Smooth muscle cell (in vitro differentiated cells): ENCODE measurements at regions not wholly inside any gene's neighbourhood (a gene's known extent, or its start where the extent isn't known, plus 50 kb on each side); places are given as distances from the start of the nearest gene placed in this dataset.

Experiments
- DNase-seq: peaks from one replicate; lab custom pipeline; 2025; ENCODE audit not compliant: unreplicated experiment; lab: John Stamatoyannopoulos, UW
- H2AFZ ChIP-seq: fragments of 200-600 bp; sonication (generic); 2 replicates; pipeline ENCODE4 v1.6.0; 2016; ENCODE audit warnings: antibody characterized with exemption, low read depth, mild to moderate bottlenecking
- H3F3A ChIP-seq: fragments of 200-600 bp; sonication (generic); 2 replicates; pipeline ENCODE4 v1.6.0; 2017; ENCODE audit warnings: antibody characterized with exemption, low read depth
- H3K27ac ChIP-seq: fragments of 200-600 bp; sonication (generic); 2 replicates; pipeline ENCODE4 v1.5.1; 2016; ENCODE audit warnings: low read depth, mild to moderate bottlenecking
- H3K27me3 ChIP-seq: fragments of 200-600 bp; sonication (generic); 2 replicates; pipeline ENCODE4 v1.6.1; 2016; ENCODE audit warnings: low read depth, mild to moderate bottlenecking
- H3K36me3 ChIP-seq: fragments of 200-600 bp; sonication (generic); 2 replicates; pipeline ENCODE4 v1.5.1; 2016; ENCODE audit warnings: low read depth
- H3K4me1 ChIP-seq: fragments of 200-600 bp; sonication (generic); 2 replicates; pipeline ENCODE4 v1.5.1; 2016; ENCODE audit warnings: low read depth
- H3K4me2 ChIP-seq: fragments of 200-600 bp; sonication (generic); 2 replicates; pipeline ENCODE4 v1.6.0; 2016; ENCODE audit warnings: mild to moderate bottlenecking
- H3K4me3 ChIP-seq: fragments of 200-600 bp; sonication (generic); 2 replicates; pipeline ENCODE4 v1.5.1; 2016; ENCODE audit warnings: mild to moderate bottlenecking
- H3K79me2 ChIP-seq: fragments of 200-600 bp; sonication (generic); 2 replicates; pipeline ENCODE4 v1.6.0; 2016; ENCODE audit warnings: low read depth, mild to moderate bottlenecking
- H3K9ac ChIP-seq: fragments of 200-600 bp; sonication (generic); 2 replicates; pipeline ENCODE4 v1.6.0; 2016; ENCODE audit warnings: low read depth
- H3K9me3 ChIP-seq: fragments of 200-600 bp; sonication (generic); replicated peaks from 2 replicates; pipeline ENCODE4 v1.5.1; 2016; ENCODE audit warnings: low read depth
- H4K20me1 ChIP-seq: fragments of 200-600 bp; sonication (generic); 2 replicates; pipeline ENCODE4 v1.6.0; 2016; ENCODE audit warnings: low read depth
- CTCF ChIP-seq: fragments of 200-600 bp; sonication (generic); IDR thresholded peaks from 2 replicates; pipeline ENCODE4 v1.5.1; 2017; ENCODE audit warnings: borderline replicate concordance, mild to moderate bottlenecking, antibody characterized with exemption; ENCODE audit not compliant: insufficient read depth, poor library complexity, severe bottlenecking
- WGBS: methylation state at CpG from one replicate; pipeline ENCODE4 v1.1.7; 2016; ENCODE audit warnings: low lambda C conversion rate; 5-methylcytosine and 5-hydroxymethylcytosine counted together

- Histone ChIP-seq H2AFZ (no peak overlapping the region), H3K9me3 (no peaks in the 10 kb centered on the region), H3K4me3 (no peak overlapping the region), H3K27ac (no peak overlapping the region), H4K20me1 (no peaks in the 10 kb centered on the region), H3K4me2 (no peak overlapping the region), H3K79me2 (no peaks in the 10 kb centered on the region), H3K4me1 (no peaks in the 10 kb centered on the region), H3F3A (no peaks in the 10 kb centered on the region), H3K36me3 (no peaks in the 10 kb centered on the region), H3K9ac (no peak overlapping the region), H3K27me3 (no peaks in the 10 kb centered on the region)
- 67% methylated on average over 4 of the region's 4 CpGs for WGBS
- no peak for DNase-seq
- no peak for TF ChIP-seq CTCF
Observed at GRCh38 chr9:7970681-7971330, 171.2 kb upstream of the DMAC1 start.

GRCh38 chr9:7968687-7969086 is 169.1 kb upstream of the DMAC1 start:
- Histone ChIP-seq H3K9ac (no peak overlapping the region), H3K27ac (no peak overlapping the region), H3F3A (no peaks in the 10 kb centered on the region), H3K4me1 (no peaks in the 10 kb centered on the region), H3K79me2 (no peaks in the 10 kb centered on the region), H2AFZ (no peak overlapping the region), H3K4me2 (no peak overlapping the region), H3K36me3 (no peaks in the 10 kb centered on the region), H3K9me3 (no peaks in the 10 kb centered on the region), H4K20me1 (no peaks in the 10 kb centered on the region), H3K4me3 (no peak overlapping the region), H3K27me3 (no peaks in the 10 kb centered on the region)
- WGBS, result 75% methylated on average over 3 of the region's 3 CpGs
- DNase-seq, result no peak
- TF ChIP-seq CTCF, result no peak

GRCh38 chr9:7967851-7968250 is 168.3 kb upstream of the DMAC1 start:
- H3K9me3 ChIP-seq, result no peaks in the 10 kb centered on the region
- H4K20me1 ChIP-seq, result no peaks in the 10 kb centered on the region
- no peaks in the 10 kb centered on the region for H3K27me3 ChIP-seq
- H3K79me2 ChIP-seq, result no peaks in the 10 kb centered on the region
- no peak overlapping the region for H2AFZ ChIP-seq
- no peak for TF ChIP-seq CTCF
- no peaks in the 10 kb centered on the region for H3F3A ChIP-seq
- no peak overlapping the region for H3K4me3 ChIP-seq
- H3K4me1 ChIP-seq, result no peaks in the 10 kb centered on the region
- H3K9ac ChIP-seq, result no peak overlapping the region
- DNase-seq, result no peak
- H3K36me3 ChIP-seq, result no peaks in the 10 kb centered on the region
- 71% methylated on average over 2 of the region's 2 CpGs for WGBS
- H3K4me2 ChIP-seq, result no peak overlapping the region
- no peak overlapping the region for H3K27ac ChIP-seq
